ENCODE measurements at regions not wholly inside any gene's neighbourhood (a gene's known extent, or its start where the extent isn't known, plus 50 kb on each side); places are given as distances from the start of the nearest gene placed in this dataset.

- DNase-seq (ENCODE audit: low read depth): no peak
Observed at GRCh38 chr22:27472975-27473374, 328.6 kb downstream of the MN1 start.

GRCh38 chr22:27473533-27473932 is 328.0 kb downstream of the MN1 start:
- DNase-seq (ENCODE audit: low read depth): no peak

GRCh38 chr22:27474112-27474571 is 327.4 kb downstream of the MN1 start:
- DNase-seq (ENCODE audit: low read depth): no peak

DNA sequence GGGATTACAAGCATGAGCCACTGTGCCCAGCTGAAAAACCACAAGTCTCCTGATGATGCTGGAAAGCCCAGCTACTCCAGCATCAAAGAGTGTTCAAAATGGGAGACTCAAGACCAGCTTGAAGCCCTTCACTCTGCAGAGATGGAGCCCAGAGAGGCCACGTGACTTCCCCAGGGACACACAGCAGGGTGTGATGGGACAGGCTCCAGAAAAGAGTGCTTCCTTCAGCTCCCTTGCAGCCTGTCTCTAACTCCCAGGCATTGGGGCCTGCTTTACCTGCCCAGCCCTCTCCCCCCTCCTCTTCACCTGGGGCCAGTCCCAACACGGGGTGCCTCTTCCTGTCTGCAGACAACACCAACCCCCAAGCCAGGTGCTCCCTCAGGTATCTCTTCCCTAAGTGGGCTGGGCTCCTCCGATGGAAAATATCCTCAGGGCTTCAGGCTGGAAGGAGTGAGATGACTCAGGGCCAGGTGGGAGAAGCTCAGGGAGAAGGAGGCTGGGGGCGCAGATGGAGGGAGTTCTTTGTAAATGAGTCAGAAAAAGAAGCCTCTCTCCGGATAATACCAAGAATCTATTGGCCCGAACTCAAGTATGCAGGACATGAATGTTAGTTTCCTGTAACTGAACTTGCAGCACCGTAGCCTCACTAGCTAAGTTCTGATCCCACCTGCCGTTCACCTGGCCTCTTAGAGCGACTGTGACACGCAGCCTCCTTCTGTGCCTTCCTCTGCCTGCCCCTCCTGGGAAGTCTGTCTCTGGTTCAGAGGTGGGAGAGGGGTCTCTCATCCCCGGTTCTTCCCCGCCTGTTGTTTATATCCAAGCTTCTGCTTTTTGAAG is 326.6 kb downstream of the MN1 start:
- DNase-seq (ENCODE audit: low read depth): no peak

GRCh38 chr22:27475548-27475897 is 326.0 kb downstream of the MN1 start:
- DNase-seq (ENCODE audit: low read depth): no peak

DNA sequence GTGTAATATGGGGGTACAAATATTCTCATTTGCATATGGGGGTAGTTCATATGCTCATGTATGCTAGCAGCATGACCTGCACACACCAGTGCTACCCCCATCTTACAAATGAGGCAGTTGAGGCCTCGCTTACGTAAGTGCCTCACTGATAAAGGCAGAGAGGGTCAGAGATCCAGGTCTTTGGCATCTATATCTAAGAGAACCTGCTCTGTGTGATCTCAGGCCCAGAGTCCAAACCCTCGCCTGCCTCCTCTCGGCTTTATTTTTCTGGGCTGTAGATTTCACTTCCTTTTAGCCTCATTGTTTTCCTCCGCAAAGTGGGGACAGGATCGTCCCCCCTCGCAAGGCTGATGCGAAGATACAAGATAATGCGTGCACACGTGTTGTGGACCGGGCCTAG is 325.2 kb downstream of the MN1 start:
- no peak for DNase-seq (ENCODE audit: low read depth)

DNA sequence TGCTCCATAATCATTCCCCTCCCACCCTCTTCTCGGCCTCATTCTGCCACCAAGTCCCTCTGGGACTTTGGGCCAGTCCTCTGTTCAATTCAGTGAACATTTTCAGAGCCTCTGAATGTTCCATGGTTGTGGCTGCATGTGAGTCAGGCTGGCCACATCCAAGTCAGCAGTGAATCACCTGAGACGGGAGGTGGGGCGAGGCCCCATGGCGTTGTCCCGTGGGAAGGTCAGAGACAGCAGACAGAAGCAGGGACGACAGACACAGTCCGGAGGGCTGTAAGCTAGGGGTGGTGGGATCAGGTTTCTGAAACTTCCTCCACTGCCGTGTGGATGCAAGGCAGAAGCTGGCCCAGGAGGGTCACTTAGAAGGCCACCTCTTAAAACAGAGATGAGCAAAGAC is 324.8 kb downstream of the MN1 start:
- DNase-seq (ENCODE audit: low read depth): no peak

DNA sequence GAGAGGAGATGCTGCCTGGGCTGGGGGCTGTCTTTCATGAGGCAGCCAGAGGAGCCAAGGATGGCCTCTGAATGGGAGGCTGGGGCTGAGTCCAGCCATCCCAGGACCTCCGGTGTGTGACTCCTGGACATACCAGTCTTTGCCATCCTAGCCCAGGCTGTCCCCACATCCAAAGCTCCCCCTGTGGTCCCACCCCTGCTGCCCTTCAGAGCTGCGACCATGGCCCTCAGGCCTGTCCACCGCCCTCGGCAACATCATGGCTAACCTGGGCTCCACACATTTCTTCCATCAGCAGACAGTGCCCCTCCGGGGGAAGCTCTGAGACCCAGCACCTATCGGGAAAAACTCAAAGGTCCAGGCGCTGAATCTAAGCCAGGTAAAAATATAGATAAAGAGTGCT is 324.4 kb downstream of the MN1 start:
- DNase-seq (ENCODE audit: low read depth): no peak

- no peak for DNase-seq (ENCODE audit: low read depth)
Observed at GRCh38 chr22:27480487-27480886, 321.1 kb downstream of the MN1 start.

DNA sequence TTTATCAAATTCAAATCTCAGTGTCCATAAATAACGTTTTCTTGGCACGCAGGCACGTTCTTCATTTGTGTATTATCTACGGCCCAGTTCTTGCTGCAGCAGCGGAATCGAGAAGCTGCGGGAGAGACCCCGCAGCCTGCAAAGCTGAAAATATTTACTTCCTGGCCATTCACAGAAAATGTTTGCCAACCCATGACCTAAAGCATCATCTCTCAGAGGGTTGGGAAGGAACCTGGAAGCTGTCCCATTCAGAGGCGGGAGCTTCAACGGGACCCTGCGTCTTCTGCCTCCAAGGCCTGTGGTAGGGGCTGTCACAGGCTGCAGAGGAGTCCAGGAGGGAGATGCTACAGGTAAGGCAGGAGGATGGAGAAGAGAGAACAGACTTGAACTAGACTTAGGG is 319.2 kb downstream of the MN1 start:
- DNase-seq (ENCODE audit: low read depth): no peak

- no peak for DNase-seq (ENCODE audit: low read depth)
Observed at GRCh38 chr22:27483095-27483785, 318.3 kb downstream of the MN1 start.

- DNase-seq (ENCODE audit: low read depth): no peak
Observed at GRCh38 chr22:27485842-27486241, 315.7 kb downstream of the MN1 start.

DNA sequence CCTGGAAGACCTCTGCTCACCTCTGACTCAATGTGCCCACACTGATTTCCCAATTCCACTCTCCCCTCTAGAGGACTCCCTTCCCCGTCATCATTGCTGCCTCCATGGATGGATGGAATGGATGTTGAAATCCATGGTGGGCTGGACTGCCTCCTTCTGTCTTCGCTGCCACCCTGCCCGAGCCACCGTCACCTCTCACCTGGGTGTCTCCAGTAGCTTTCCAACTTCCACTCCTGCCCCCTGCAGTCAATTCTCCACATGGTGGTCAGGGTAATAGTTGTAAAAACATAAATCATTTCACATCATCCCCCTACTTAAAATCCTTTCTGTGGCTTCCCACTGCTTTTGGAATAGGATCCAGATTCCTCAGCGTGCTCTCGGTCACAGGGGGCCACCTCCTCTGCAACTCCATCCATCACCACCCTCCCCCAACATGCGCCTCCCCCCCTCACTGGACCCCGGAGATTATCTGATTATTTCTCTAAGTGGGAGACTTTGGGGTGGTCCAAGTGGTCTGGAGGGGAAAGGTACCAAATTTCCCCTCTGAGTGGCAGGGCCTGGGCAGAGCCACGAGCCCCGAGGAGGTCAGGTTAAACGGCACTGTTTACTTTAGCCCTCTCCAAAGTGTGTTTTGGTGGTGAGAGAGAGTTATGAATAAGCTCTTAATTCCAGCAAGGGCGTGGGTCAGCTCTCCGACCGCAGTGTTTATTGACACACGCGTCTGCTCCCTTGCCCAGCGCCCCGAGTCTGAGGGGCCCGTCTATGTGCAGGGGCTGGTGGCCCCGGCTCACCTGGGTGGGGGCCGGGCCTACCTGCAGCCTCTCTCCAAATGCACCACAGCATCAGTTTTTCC is 313.7 kb downstream of the MN1 start:
- DNase-seq (ENCODE audit: low read depth): no peak

DNA sequence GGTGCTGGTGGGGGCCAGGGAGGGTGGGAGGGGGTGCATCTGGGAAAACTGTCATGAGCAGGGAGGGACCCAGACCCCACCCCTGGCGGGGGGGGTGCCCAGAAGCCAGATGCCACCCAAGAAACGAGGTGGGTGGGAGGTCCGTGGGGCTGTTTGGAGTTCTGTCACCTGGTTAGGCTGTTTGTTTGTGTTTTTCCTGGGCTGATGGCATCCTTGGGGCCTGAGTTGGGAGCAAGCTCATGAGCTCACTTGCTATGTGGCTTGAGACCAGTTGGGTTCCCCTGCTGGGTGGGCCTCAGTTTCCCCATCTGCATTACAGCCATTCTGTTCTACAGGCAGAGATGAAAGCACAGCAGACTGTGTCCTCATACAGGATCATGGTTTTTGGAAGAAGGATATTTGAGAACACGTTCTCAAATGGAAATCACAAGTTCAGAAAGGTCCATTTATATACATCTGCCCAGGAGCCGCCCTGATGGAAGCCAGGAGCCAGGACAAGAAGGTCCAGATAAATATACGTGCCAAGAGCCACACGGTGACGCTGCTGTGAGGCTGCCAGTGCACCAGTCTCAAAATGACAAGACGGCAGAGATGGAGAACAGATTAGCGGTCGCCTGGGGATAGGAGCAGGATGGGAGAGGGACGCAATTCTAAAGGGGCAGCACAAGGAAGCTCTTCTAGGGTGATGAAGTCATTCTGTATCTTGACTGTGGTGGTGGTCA is 312.9 kb downstream of the MN1 start:
- no peak for DNase-seq (ENCODE audit: low read depth)

DNA sequence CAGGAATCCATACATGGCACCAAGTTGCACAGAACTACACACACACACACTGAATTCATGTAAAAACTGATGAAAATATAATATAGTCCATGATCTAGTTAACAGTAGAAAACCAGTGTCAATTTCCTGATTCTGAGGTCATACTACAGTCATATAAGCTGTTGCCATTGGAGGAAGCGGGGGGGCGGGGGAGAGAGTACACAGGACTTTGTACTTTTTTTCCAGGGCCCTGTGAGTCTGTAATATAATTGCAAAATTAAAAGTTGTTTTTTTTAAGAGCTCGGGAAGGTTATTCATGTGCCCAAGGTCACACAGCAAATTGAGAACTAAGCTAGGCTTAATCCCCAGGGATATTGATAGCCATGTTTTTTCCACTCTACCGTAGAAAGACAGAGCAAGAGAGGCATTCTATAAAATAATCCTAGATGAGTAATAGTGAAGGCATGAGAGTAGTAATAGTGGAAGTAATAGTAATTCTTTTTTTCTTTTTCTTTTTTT is 312.3 kb downstream of the MN1 start:
- no peak for DNase-seq (ENCODE audit: low read depth)

GRCh38 chr22:27490080-27490479 is 311.5 kb downstream of the MN1 start:
- no peak for DNase-seq (ENCODE audit: low read depth)

GRCh38 chr22:27491888-27492287 is 309.7 kb downstream of the MN1 start:
- no peak for DNase-seq (ENCODE audit: low read depth)

DNA sequence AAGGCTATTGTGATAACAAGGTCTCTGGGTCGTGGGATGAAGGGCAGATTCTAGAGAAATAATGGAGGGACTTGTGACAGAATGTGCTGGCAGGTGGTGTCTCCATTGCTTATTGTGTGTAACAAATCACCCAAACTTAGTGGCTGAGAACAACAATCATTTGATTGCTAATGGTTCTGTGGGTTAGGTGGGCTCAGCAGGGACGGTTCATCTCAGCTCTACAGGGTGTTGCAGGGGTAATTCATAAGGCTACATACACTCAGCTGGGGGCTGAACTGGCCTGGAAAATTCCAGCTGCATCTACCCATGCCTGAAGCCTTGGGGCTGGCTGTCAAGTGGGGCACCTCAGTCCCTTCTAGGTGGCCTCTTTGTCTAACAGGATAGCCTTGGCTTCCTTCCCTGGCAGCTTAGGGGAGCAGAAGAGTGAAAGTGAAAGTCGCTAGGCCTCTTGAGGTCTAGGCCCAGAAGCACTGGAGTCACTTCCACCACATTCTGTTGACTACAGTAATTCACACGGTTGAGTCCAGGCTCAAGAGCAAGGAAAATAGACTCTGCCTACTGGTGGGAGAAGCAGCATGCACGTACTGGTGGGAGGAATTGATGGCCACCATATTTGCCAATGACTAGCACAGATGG is 308.9 kb downstream of the MN1 start:
- DNase-seq (ENCODE audit: low read depth): no peak

GRCh38 chr22:27493796-27494195 is 307.8 kb downstream of the MN1 start:
- no peak for DNase-seq (ENCODE audit: low read depth)

DNA sequence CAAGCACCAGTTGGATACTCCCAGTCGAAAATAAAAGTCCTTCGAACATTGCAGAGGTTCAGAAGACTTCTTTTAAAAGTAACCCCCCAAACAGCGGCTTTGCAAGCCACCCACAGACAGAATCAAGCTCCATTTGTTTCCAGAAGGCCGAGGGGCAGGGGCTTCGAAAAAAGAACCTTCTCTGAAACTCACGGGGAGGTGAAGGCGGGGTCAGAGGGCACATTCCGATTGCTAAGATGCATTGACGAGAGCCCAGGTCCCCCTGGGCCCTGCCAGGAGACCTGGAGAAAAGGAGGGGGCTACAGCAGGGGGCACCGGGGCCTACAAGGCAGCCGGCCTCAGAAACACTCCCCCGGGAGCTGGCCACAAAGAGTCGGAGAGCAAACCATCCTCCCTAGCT is 306.8 kb downstream of the MN1 start:
- no peak for DNase-seq (ENCODE audit: low read depth)

- DNase-seq (ENCODE audit: low read depth): no peak
Observed at GRCh38 chr22:27495325-27495724, 306.2 kb downstream of the MN1 start.

All from stimulated activated CD8-positive, alpha-beta memory T cell treated with anti-CD3 and anti-CD28 coated beads, Interleukin-12 subunit alpha, Interleukin-12 subunit beta, amount 100 ng/mL, for 1 hour (primary cell).